Neural crest cell (in vitro differentiated cells): ENCODE measurements at regions not wholly inside any gene's neighbourhood (a gene's known extent, or its start where the extent isn't known, plus 50 kb on each side); places are given as distances from the start of the nearest gene placed in this dataset.

Experiments used
- DNase-seq: peaks from one replicate; pipeline ENCODE4 v3.0.0; 2021; ENCODE audit warnings: low read depth, mixed read lengths, low spot score
- H3K27ac Mint-ChIP-seq: one replicate; pipeline ENCODE4 v1.8.0; 2021; ENCODE audit warnings: mild to moderate bottlenecking, mixed read lengths; ENCODE audit not compliant: unreplicated experiment
- H3K27me3 Mint-ChIP-seq: 2 replicates; pipeline ENCODE4 v1.8.0; 2021; ENCODE audit warnings: low read depth, mild to moderate bottlenecking, mixed read lengths
- H3K36me3 Mint-ChIP-seq: 2 replicates; pipeline ENCODE4 v1.8.0; 2021; ENCODE audit warnings: low read depth, mild to moderate bottlenecking, mixed read lengths
- H3K4me1 Mint-ChIP-seq: 2 replicates; pipeline ENCODE4 v1.8.0; 2021; ENCODE audit warnings: mixed read lengths
- H3K4me3 Mint-ChIP-seq: one replicate; pipeline ENCODE4 v1.8.0; 2021; ENCODE audit warnings: mild to moderate bottlenecking, mixed read lengths
- H3K9me3 Mint-ChIP-seq: 2 replicates; pipeline ENCODE4 v1.8.0; 2021; ENCODE audit warnings: mixed read lengths
- TF ChIP-seq, protein P1 (sequence below): fragments of 200-600 bp; sonication (generic); conservative IDR thresholded peaks from 2 replicates; pipeline ENCODE4 v1.5.0; 2021; ENCODE audit warnings: antibody characterized with exemption, mild to moderate bottlenecking

DNA sequence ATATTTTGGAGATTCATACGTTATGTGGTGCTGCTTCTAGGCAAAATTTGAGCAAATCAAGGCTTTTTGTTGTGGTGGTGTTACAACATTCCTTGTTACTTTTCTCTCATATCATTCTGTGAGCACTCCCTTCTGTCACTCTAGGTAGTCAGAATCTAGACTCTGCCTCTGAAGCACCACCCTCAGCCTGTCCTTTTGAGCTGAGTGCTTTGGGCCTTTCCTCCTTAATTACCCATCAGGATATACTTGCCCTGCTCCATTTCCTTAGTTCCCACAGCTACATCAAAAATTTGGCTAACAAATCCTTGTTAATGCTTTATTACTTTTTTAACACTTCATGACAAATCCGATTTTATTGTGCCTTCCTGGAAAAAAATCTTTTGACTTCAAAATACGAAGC is 289.6 kb downstream of the CALCRL start:
- H3K36me3 Mint-ChIP-seq, result peaks cover 5% of the 10 kb centered on the region
- H3K4me1 Mint-ChIP-seq, result no peaks in the 10 kb centered on the region
- no peaks in the 10 kb centered on the region for H3K27me3 Mint-ChIP-seq
- H3K27ac Mint-ChIP-seq, result no peak overlapping the region
- H3K4me3 Mint-ChIP-seq, result no peak overlapping the region
- TF ChIP-seq, protein P1, sequence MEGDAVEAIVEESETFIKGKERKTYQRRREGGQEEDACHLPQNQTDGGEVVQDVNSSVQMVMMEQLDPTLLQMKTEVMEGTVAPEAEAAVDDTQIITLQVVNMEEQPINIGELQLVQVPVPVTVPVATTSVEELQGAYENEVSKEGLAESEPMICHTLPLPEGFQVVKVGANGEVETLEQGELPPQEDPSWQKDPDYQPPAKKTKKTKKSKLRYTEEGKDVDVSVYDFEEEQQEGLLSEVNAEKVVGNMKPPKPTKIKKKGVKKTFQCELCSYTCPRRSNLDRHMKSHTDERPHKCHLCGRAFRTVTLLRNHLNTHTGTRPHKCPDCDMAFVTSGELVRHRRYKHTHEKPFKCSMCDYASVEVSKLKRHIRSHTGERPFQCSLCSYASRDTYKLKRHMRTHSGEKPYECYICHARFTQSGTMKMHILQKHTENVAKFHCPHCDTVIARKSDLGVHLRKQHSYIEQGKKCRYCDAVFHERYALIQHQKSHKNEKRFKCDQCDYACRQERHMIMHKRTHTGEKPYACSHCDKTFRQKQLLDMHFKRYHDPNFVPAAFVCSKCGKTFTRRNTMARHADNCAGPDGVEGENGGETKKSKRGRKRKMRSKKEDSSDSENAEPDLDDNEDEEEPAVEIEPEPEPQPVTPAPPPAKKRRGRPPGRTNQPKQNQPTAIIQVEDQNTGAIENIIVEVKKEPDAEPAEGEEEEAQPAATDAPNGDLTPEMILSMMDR, result no peak
- peaks cover 5% of the 10 kb centered on the region for H3K9me3 Mint-ChIP-seq
- DNase-seq, result no peak

DNA sequence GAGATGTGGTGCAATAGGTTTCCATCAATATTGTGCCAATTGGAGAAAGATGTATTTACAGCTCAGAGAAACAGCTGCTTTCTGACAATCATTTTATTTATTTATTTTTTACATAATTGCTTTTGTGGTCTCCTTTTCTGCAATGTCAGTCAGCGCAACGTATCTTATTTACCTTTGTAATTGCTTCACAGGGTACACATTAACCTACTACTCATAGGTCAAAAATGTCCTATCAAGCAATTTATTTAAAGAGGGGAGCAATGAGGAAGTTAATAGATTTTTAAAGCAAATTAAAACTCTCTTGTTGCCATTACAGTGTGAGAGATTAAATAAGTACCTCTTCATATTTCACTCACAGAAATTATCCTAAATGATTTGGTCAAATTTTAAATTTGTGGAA is 291.0 kb downstream of the CALCRL start:
- H3K27me3 Mint-ChIP-seq, result no peaks in the 10 kb centered on the region
- TF ChIP-seq, protein P1, result no peak
- no peak overlapping the region for H3K4me3 Mint-ChIP-seq
- no peaks in the 10 kb centered on the region for H3K4me1 Mint-ChIP-seq
- no peak overlapping the region for H3K27ac Mint-ChIP-seq
- peaks cover 5% of the 10 kb centered on the region for H3K9me3 Mint-ChIP-seq
- H3K36me3 Mint-ChIP-seq, result peaks cover 5% of the 10 kb centered on the region
- DNase-seq, result no peak

DNA sequence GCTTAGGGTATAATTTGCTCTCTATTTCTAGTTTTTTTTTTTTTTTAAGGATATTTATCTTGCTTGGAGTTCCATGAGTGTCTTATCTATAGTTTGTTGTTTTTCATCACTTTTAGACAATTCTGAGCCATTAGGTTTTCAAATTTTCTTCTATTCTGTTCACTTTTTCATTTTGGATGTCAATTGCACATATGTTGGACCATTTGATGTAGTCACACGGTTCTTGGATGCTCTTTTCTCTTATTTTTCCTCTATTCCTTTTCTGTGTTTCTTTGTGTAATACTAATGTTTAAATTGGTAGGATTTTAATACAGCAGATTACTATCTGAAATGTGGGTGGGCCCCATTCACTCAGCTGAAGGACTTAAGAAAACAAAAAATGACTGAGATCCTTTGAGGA is 292.6 kb downstream of the CALCRL start:
- Mint-ChIP-seq H3K4me3 (no peak overlapping the region), H3K27ac (no peak overlapping the region), H3K36me3 (peaks cover 5% of the 10 kb centered on the region), H3K9me3 (peaks cover 5% of the 10 kb centered on the region), H3K27me3 (no peaks in the 10 kb centered on the region), H3K4me1 (no peaks in the 10 kb centered on the region)
- TF ChIP-seq, protein P1, result no peak
- DNase-seq, result no peak

DNA sequence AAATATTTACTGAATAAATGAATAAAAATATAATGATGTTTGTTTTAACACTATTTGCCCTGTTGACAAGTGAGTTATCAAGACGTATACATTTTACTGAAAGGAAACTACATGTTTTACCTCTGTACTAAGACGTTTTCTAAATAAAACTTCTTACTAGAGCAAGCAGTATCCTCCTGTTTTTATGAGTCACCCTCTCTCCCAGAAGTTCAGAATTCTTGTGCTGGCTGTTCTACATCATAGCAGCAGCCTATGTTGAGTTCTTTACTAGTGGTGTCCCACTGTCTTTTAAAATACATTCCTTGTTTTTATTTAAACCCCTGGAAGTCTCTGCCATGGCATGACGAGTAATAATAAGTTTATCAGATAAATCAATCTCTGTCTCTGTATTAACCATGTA is 297.4 kb downstream of the CALCRL start:
- DNase-seq, result no peak
- H3K9me3 Mint-ChIP-seq, result no peaks in the 10 kb centered on the region
- H3K27ac Mint-ChIP-seq, result no peak overlapping the region
- H3K36me3 Mint-ChIP-seq, result no peaks in the 10 kb centered on the region
- no peaks in the 10 kb centered on the region for H3K4me1 Mint-ChIP-seq
- no peaks in the 10 kb centered on the region for H3K27me3 Mint-ChIP-seq
- no peak overlapping the region for H3K4me3 Mint-ChIP-seq
- TF ChIP-seq, protein P1, result no peak

DNA sequence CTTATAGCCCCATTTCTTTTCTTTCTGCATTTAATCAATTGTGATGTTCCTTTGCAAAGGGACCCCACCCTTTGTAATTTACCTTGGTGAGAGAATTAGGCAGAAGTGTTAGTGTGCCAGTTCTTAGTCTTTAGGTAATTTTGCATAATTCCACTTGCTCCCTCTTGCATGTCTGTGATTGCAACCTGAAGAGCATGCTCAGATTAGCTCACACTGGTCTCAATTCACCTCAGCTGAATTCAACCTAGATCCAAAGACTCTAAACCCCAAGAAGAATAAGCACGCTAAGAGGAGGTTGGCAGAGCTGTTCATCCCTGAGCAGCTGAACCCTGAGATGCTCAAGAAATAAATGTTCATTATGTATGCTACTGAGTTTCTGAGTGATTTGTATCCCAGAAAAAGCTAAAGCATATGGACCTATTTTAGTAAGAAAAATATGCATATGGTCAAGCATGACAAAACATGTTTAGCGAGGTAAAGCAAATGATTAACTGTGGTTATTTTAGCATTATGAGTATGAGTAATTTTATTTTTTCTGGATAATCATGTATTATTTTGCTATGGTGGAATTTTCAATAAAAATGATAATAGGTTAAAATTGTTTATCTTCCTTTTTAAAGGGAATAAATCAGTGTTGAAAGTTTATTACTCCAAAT is 299.2 kb upstream of the ZSWIM2 start:
- Mint-ChIP-seq H3K27me3 (no peaks in the 10 kb centered on the region), H3K4me3 (no peak overlapping the region), H3K36me3 (no peaks in the 10 kb centered on the region), H3K4me1 (no peaks in the 10 kb centered on the region), H3K27ac (no peak overlapping the region), H3K9me3 (no peaks in the 10 kb centered on the region)
- DNase-seq, result no peak
- TF ChIP-seq, protein P1, result no peak
